GM18907 (cell line): ENCODE measurements at regions not wholly inside any gene's neighbourhood (a gene's known extent, or its start where the extent isn't known, plus 50 kb on each side); places are given as distances from the start of the nearest gene placed in this dataset.

Experiments used
- ATAC-seq: cut with Tn5 transposase; IDR thresholded peaks from one replicate; pipeline ENCODE4 v1.9.1; 2021; ENCODE audit warnings: mild to moderate bottlenecking, moderate library complexity; ENCODE audit not compliant: unreplicated experiment

DNA sequence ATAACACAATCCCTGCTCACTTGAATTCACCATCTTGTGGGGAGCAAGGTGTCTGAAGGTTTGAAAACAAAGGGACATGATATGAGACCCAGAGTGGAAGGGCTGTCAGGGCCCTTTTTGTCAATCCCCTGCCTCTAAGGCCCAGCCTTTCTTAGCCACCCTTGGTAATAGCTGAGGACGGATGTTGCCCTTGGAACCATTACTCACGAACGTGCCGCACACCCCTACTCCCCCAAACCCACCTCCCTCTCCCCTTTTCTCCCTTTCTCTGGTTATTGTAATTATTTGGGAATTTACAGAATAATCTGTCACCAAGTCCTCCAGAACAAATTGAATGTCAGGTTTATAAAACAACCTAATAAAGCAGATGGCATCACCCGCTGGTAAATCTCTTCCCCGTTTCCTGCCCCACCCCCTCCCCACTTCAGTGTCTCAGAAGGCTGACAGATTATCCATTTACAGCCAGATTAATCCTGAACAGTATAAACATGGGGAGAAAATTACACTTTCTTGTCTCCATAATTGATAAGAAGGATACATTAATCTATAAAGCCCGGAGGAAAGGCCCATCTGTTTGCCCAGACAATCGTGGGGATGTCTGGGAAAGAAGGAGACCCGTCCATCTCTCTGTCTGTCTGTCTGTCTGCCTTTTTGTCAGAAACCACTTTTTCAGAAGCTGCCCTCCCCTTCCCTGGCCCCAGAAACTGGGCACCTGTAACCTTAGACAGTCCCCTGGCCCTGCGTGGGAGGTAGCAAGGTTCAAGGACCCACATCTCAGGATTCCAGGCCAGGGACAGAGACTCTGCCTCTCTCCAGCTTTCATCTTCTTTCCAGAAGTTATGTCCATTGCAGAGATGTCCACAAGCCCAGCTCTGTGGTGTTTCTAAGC is 60.6 kb upstream of the CD34 start:
- ATAC-seq = no peak

GRCh38 chr1:207970329-207971233 is 59.7 kb upstream of the CD34 start:
- ATAC-seq = no peak

DNA sequence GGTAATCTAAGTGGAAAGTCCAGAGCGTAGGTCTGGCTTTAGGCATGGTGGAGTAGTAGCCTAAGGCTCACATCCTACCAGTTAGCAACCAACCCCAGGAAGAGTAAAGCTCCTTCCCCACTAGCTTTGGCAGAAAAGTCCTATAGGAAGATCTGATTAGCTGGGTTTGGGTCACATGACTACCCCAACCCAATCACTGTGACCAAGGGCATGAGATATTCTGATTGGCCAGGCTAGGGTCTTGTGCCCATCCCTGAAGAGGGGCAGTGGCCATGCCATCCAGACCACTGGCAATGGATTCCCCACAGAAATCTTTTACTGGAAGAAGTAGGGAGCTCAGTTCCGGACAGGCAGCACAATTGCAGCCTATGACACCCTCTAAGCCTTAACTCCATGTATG is 58.6 kb upstream of the CD34 start:
- no peak for ATAC-seq

GRCh38 chr1:207968521-207969009 is 57.6 kb upstream of the CD34 start:
- no peak for ATAC-seq

DNA sequence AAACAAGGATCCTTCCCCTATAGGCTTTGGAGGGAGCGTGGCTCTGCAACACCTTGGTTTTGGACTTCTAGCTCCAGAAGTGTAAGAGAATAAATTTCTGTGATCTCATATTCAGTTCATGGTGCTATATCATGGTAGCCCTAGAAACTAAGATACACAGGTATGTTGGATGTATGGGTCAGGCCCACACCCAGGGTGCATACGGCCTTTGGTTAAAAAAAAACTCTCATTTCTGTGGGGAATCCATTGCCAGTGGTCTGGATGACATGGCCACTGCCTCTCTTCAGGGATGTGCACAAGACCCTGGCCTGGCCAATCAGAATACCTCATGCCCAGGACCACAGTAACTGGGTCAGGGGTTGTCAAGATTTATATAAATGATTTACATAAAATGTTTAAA is 56.8 kb upstream of the CD34 start:
- ATAC-seq = no peak

DNA sequence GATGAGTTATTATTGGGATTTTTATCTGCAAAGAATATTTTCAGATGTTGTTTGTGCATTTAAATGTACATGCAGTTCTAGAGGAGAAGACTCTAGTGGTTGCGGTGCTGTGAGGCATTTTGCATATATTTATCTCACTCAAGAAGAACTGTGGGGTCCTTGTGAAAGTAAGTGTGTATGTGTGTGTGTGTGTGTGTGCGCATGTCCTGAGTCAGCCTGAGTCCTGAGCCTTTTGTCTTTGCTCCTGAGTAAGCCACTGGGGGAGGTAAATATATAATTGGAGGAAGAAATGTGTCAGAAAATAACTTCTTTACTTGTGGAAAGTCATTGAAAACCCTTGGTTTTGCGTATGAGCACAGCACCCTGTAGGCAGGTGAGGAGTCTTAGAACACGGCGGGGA is 55.6 kb upstream of the CD34 start:
- ATAC-seq = no peak

DNA sequence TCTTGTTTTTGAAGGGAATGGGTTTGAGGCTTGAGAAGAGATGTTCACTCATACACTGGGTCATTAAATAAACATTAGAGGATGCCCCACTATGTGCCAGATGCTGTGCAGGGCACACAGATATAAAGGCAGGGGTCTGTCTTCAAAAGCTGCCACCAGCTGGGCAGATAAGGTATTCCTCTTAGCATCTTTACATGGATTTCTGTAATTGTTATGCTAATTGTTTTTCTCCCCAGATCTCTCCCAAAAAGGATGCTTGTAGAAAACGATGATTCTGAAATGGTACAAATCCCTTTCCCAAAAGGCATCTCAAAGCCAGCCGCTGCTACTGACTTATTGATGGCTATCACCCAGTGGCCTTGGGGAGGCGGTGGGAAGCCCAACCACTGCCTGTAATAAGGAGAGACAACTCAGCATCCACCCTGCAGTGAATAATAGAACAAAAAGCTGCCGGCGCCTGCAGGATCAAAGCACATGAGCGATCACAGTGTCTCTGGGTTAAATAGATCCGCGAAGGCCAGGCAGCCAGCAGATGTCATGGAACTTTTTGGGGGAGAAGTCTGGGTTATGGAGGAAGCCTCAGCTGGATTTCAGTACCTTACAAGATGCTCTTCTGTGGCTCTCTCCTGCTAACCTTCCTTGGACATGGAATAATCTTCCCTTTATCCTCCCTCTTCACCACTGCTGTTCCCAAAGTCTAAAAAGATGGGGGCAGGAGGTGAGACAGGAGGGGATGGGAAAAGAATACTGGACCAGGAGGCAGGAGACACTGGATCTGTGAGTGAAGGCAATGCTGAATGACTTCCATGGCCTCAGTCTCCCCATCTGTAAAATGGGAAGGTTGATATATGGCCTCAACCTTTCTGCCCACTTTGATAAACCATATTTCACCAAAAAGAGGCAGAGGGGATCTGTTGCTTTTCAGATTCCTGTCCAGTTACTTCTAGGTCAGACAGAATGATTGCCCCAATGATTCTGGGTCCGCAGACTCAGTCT is 54.8 kb upstream of the CD34 start:
- no peak for ATAC-seq

DNA sequence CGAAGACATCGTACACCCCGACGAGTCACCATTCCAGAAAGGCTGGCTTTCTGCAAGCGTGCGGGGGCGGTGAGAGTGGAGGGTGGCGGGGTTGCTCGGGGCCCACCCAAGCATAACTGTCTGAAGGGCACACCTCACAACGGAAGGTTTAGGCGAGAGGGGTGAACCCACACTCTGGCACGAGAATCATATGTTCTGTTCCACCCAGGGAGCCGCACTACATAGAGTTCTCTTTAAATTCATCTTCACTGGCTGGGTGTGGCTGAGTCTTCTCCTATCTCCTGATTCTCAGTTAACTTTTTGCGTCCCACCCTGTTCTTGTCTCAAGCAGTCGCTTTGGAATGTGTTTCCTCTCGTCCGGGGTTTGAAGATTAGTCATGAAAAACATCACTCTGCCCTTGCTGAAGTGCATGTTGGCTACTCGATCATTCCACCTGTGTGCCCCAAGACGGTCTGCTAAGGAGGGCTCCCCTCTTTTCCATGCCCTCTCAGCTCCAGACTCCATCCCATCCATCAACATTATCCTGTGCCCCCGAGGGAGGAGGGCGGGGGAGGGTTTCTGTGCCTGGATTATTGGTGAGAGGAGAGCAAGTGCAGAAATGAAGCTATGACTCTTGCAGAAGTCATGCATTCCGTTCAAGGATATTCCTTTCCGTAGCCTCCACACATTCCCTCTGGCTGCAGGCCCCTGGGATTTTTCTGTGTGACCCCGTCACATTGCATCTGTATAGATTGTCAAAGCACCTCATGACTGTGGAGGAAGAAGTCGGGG is 53.5 kb upstream of the CD34 start:
- ATAC-seq = no peak

GRCh38 chr1:207963427-207964194 is 52.7 kb upstream of the CD34 start:
- peak; percentile 89 for ATAC-seq

DNA sequence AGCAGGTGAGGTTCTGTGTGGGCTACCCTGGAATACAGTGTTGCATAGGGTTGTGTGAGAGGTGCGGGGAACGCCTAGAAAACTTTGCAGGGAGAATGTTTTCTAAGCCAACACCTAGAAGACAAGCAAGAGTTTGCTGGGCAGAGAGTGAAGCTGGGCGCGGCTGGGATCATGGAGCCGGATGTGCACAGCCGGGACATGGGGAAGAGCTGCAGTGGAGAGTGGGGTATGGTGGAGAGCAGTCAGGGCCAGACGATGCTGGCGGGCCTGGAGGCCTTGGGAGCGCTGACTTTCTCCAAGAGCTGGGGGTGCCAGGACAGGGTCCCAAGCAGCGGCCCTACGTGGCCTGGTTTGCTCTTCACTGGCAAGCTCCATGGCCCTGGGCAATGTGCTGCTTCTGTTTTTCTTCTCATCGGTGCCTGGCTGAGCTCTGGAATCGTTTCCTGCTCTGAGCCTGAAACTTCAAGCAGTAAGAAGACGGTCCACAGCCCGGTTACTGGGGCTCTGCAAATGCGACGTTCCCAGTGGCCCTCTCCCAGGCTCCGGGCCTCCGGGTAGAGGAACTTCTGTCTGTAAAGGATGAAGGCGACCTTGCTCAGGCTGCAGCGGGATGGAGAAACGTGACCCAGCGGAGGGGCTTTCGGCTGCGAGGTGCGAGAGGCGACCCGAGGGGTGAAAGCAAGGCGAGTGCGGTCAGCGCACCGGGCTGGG is 51.9 kb upstream of the CD34 start:
- peak; percentile 32 for ATAC-seq
